SU-DHL-6 (cell line): ENCODE measurements at regions not wholly inside any gene's neighbourhood (a gene's known extent, or its start where the extent isn't known, plus 50 kb on each side); places are given as distances from the start of the nearest gene placed in this dataset.

ENCODE experiments used
- EZH2phosphoT487 ChIP-seq: fragments of 200-600 bp; sonication (generic), shearing (Covaris generic); conservative IDR thresholded peaks from 2 replicates; pipeline ENCODE4 v1.6.1; 2018; ENCODE audit warnings: mild to moderate bottlenecking, antibody characterized with exemption, low read length, moderate library complexity, mixed read lengths
- TF ChIP-seq, protein P1 (sequence below): fragments of 200-600 bp; sonication (generic); IDR thresholded peaks from one replicate; pipeline ENCODE4 v1.5.1; 2017; ENCODE audit warnings: antibody characterized with exemption, mild to moderate bottlenecking, low read length, moderate library complexity; ENCODE audit not compliant: insufficient read depth, poor library complexity, severe bottlenecking

DNA sequence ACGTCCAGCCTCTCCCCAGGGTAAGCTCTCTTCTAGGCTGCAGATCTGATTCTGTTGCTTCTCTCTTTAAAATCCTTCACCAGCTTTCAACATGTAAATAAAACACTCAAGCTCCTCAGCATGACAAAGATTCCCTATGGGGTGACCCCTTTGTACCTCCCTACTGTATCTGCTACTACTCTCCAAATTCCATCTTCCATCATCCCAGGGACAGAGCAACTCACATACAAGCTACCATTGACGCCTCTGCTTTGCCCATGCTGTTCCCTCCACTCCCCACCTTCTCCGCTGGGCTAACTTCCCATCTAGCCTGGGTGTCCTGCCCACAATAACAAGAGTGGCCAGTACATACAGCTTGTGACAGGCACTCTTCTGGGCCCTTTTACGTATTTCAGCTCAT, 207.5 kb upstream of the ZBED5 start:
- TF ChIP-seq, protein P1, sequence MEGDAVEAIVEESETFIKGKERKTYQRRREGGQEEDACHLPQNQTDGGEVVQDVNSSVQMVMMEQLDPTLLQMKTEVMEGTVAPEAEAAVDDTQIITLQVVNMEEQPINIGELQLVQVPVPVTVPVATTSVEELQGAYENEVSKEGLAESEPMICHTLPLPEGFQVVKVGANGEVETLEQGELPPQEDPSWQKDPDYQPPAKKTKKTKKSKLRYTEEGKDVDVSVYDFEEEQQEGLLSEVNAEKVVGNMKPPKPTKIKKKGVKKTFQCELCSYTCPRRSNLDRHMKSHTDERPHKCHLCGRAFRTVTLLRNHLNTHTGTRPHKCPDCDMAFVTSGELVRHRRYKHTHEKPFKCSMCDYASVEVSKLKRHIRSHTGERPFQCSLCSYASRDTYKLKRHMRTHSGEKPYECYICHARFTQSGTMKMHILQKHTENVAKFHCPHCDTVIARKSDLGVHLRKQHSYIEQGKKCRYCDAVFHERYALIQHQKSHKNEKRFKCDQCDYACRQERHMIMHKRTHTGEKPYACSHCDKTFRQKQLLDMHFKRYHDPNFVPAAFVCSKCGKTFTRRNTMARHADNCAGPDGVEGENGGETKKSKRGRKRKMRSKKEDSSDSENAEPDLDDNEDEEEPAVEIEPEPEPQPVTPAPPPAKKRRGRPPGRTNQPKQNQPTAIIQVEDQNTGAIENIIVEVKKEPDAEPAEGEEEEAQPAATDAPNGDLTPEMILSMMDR = no peak
- TF ChIP-seq EZH2phosphoT487 = no peak
